NCI-H748 treated with DMSO at 0.1 percent for 48 hours (cell line): ENCODE measurements at regions not wholly inside any gene's neighbourhood (a gene's known extent, or its start where the extent isn't known, plus 50 kb on each side); places are given as distances from the start of the nearest gene placed in this dataset.

Experiments used
- DNase-seq: peaks from one replicate; lab custom pipeline; 2025; lab: John Stamatoyannopoulos, UW

DNA sequence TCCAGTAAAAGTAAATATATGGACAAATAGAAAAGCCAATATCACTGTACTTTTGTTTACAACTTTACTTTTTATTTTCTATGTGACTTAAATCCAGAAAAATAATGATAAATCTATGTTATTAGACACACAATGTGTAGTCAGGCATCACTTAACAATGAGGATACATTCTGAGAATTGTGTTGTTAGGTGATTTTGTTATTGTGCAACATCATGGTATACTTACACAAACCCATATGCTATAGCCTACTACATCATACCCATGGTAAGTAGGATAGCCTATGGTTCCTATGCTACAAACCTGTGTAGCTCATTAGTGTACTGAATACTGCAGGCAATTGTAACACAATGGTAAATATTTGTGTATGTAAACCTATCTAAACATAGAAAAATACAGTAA is 781.7 kb upstream of the GHITM start:
- DNase-seq, result no peak

DNA sequence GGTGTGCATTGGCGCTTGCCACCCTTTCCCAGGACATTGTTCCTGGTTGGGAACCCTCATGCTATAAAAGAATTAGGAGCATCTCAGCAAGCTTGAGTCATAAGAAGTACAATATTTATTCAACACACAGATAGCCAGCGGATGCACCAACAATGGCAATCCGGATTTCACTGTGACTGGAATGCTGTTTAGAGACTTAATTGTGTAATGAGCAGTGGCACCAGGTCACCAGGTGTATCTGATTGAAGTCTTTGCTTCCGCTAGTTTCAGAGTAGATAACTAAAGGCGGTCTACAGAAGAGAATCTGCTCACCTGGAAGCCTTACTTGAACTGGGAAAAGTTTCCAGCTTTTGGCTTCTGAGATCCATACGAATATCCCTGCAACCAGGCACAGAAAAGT is 772.3 kb upstream of the GHITM start:
- no peak for DNase-seq

DNA sequence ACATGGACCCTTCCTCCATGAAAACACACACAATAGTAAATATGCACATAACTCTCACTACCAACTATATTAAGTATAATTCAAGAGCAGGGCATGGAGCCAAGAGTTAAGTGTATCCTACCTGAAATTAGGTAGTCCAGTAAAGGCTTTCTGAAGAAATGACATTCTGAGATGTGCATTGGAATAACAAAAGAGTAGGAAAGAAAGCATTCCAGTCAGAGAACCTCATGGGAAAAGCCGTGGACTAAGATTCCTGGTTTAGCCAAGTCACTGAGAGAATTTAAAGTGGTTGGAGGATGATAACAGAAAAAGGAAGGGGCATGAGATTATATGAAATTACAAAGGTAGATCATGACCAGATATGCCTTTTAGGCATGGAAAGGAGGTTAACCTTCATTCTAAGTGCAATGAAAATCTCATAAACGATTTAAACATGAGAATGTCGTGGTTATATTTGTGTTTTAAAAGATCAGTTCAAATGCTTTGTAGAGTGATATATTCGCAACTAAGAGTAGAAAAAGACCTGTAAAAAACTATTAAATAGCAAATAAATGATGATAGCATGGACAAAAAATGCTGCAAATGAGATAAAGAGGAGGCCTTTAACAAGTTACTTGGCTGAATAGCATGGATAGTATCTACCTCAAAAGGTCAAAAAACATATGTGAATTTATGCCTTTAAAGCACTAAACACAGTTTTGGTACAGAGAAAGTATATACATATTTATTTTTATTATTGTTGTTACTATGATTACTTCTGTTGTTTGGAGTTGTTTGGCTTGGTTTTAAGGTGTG is 767.4 kb upstream of the GHITM start:
- no peak for DNase-seq

DNA sequence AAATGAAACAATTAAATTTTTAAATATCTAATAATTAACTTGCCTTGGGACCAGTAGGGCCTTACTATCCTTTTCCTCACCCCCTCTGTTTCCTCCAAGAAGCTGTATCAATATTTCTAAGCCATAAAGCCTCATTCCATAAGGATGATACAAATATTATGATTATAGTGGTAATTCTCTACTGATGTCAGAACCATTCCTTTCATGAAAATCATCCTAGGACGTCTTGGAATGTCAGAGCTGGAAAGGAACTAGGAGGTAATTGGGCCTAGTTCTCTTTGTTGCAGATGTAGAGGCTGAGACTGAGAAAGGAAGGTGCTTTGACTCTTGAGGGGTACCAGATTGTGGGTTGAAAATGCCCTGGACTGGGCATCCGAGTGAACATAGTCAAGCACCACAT is 766.7 kb upstream of the GHITM start:
- DNase-seq, result no peak

DNA sequence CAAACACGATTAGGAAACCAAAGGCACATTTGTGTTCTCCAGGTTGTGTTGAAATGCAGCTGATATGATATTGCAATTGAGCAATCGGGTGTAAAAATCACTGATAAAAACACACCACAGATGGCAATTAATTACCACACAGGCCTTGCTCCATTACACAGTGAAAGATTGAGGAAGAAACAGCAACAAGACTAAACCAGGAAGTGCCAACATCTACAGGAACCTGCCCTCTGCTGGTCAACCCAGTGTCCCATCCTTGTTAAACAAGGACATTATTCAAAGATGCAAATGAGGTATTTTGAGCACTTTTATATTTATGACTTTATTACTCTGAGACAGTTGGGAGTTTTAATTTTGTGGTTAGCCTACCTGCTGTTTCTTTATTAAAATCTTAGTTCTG is 765.6 kb upstream of the GHITM start:
- no peak for DNase-seq

DNA sequence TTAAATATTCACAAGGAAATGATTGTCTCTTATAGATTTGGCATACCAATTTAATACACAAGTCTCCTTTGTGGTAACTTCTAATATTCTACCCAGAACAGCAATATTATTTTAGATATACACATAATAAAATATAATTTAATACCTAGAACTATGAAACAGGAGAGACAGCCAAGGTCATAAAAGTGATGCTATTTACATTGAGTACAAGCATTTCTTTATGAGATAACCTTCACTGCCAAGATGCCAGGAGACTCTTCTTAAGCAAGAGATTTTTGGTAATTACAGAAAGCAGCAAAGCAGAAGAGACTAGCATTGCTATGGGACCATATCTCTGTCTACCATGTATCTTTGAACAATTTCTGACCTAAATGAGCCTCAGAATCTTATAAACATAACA is 764.6 kb upstream of the GHITM start:
- DNase-seq, result no peak

DNA sequence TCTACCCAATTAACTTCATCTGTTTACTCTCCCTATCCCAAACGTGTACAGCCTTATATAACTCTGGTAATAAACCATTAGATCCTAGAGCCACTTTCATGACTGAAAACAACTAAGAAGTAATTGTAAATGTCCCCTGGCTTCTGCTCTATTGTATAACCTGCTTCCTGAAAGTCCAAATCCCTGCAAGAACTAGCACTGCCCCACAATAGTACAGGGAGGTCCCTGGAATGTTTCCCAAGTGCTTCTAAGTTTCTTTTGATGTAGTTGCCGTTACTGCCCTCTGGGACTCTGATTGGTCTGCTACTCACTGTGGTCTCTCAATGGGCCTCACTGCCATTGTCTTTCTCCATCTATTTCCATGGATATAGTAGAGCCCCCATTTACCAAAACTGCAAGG is 764.0 kb upstream of the GHITM start:
- no peak for DNase-seq

DNA sequence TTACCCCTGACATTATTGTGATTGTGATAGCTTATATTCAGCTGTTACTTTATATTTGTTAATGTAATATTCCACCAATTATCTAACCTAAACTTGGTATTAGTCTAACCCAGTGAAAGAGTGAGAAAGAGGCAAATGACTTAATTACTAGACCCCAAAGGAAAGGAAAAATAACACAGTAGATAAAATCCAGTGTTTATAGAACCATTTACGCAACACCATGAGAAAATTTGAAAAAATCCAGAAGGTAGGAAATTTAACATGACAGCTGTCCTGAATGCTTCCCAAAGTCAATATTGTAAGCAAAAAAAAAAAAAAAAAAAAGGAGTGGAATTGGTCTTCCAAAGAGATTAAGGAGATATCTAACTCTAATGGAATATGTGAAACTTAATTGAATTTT is 741.5 kb upstream of the GHITM start:
- no peak for DNase-seq

DNA sequence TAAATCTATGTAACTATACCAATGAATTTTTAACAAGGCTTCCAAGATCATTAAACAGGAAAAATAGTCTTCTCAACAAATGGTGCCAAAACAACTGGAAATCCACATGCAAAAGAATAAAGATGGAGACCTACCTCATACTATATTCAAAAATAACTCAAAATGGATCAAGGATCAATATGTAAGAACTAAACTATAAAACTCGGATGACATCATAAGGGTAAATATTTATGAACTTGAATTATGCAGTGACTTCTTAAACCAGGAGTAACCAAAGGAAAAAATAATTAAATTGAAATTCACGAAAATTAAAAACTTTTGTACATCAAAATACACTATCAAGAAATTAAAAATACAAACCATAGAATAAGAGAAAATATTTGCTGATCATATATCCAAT is 728.7 kb upstream of the GHITM start:
- DNase-seq, result no peak

DNA sequence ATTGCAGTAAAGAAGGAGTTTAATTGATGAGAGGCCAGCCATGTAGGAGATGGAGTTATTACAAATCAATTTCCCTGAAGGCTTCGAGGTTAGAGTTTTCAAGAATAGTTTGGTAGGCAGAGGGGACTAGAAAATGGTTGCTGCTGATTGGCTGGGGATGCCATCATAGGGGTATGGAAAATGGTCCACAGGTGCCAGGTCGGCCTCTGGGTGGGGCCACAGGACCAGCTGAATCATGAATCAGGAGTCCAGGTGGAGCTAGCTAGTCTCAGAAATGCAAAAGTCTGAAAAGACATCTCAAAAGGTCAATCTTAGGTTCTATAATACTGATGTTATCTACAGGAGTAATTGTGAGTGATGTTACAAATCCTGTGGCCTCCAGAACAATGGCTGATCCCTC is 714.0 kb upstream of the GHITM start:
- no peak for DNase-seq

DNA sequence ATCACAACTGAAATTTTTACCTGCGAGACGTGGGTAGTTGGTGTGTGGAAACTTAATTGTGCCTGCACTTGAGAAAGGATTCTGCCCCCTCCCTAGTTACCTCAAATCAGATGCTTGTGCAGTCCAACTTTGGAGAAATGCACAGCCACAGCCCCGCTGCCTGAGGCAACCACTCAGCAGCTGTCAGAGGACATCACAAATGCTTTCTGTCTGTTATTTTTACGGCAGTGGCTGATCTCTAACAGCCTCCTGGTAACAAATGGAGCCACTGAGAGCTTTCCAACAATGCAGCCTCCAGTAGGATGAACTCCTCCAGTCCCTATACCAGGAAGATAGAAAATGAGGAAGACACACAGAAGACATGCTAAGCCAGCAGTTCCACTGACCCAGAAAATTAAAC is 712.2 kb upstream of the GHITM start:
- no peak for DNase-seq

DNA sequence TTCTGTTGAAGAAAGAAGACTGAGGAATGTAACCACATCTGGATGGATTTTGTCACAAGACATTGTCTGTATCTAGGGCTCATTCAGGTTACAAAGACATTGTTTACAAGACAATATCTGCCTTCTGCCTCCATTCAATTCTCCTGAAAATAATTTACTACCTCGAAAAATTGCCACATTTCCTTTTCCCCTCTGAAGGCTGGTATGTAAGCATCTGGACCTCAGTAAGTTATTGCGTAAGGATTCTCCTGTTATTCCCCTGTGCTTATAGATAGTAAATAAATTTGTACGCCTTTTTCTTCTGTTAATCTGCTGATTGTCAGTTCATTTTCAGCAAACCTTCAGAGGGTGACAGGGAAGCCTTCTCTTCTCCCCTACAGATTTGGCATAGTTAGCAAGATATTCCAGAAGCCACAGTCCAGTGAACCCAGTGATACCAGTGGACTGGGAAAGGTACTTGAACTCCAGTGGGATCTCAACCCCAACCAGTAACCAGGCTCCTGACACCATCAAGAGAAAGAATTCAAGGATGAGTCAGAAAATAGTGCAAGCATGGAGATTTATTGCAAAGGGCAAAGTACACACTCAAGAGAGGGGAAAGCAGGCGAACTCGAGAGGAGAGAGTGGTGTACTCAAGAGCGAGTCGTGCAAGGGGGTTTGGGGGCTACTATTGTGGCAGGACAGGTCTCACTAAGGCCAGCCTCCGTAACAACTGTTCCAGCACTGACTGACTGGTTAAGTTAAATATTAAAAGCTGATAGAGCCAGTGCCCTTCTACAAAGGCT is 706.9 kb upstream of the GHITM start:
- DNase-seq, result no peak

DNA sequence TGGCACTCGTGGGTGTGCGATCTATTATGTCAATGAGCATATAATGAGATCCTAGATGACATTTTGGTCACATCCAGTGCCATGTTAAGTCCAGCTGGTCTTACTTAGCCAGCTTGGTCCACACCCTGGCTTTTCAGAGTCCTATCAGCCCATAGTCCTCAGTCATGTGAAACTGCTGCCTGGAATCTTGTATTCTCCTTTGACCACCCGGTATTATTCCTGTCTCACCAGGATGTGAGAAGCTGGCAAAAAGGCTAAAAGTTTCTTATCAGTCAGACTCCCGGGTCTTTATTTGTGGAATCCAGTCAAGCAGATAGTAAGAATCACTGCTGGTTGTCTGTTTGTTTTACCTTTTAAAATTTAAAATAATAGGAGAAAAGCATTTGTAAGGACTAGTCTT is 705.6 kb upstream of the GHITM start:
- no peak for DNase-seq

DNA sequence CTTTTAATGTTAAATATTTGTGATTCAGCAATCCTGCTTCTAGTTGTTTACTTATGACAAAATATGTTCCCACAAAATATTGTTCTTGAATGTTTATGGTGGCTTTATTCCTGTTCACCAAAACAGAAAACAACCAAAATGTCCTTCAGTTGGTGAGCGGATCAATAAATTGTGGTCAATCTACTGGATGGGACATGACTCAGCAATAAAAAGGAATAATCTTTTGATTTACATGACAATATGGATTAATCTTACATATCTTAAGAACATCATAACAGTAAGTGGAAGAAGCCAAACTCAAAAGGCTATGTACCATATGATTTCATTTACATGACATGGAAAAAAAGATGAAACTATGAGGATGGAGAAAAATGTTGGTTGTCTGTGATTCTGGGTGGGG is 691.3 kb upstream of the GHITM start:
- no peak for DNase-seq

DNA sequence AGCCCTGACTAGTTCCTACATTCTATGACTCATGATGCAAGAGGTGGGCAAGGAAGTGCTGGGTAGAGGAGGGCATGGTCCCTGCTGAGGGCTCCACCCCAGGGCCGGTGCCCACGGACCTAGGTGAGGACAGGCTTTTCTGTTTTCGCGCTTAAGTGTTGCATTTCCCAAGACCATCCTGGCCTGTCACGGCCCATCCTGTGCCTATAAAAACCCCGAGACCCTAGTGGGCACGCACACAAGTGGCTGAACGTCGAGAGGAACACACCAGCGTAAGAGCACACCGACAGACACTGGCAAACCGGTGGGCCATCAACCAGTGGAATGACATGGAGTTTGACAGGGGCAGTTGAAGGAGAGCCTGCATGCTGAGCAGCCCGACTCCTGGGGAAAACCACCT is 680.7 kb upstream of the GHITM start:
- DNase-seq, result no peak

DNA sequence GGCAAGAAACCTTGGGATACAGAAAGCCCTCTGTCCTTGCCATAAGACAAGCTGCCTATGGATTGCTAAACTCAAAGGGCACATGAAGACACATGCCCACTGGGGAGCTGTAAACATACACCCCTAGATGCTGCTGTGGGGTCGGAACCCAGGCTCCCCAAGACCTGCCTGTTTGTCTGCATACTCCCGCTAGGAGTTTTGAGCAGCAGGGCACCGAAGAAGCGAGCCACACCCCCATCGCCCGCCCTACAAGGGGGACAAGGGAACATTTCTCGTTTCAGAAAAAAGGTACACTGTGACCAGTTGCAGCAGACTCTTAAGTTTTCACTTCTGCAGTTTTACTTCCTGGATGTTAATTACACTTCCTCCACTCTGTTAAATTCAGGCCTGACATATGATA is 680.2 kb upstream of the GHITM start:
- DNase-seq, result no peak

DNA sequence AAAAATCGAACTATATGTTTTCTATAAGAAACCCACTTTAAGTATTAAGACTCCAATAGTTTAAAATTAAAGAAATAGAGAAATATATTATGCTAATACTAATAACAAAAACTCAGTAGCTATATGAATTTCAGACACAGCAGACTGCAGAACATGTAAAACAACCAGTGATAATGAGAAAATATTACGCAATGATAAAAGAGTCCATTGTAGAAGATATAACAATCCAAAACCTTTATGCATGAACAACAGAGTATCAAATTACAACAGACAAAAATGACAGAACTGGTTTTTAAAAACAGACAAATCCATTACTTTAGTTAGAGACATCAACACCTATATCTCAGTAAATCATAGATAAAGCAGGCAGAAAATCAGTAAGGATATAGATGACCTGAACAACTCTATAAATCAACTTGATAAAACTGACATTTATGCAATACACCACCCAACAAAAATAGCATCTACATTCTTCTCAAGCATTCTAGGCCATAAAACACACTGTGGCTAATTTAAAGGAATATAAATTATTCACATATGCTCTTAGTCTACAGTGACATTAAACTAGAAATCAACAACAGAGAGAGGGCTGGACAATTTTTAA is 669.5 kb upstream of the GHITM start:
- DNase-seq, result no peak

DNA sequence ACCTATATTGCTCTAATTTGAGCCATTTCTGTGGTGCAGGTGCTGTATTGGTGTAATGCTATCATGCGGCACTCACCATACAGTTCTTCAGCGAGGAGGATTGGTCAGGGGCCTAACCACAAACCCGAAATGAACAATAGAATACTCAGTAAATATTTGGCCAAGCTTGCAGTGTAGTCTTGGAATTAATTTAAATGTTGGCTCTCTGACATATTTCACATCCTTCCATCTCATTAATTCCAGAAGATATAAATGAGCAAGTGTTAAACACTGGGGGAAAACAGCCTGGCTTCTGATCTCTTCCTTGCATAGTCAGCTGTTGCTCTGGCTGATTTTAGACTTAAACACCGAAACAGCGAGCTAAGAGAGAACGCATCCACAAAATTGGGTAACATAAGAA is 663.1 kb upstream of the GHITM start:
- no peak for DNase-seq

DNA sequence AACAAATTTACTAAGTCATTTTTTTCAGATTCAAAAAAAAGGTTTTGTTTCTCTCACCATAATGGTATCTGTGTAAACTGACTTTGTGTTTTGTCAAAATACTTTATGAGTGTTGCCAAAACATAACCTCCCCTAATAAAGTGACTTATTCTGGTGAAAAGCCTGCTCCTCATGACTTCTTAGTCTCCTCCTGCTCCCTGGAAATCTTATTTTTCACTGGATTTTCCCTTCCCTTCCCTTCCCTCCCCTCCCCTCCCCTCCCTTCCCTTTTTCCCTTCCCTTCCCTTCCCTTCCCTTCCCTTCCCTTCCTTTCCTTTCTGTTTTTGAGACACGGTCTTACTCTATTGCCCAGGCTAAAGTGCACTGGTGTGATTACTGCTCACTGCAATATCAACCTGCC is 650.1 kb upstream of the GHITM start:
- no peak for DNase-seq

DNA sequence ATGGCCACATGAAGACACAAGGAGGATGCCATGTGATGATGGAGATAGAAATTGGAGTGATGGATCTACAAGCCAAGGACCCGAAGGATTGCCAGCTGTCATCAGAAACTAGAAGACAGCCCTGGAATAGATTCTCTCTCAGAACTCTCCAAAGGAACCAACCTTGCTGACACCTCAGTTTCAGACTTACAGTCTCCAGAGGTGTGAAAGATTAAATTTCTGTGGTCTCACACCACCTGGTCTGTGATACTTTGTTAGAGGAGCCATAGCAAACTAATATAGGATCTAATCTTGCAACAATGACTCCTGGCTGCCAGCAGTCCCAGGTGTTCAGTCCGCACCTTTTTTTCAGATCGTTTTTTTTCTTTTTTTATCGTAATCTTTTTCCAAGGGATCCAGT is 647.3 kb upstream of the GHITM start:
- DNase-seq, result no peak

DNA sequence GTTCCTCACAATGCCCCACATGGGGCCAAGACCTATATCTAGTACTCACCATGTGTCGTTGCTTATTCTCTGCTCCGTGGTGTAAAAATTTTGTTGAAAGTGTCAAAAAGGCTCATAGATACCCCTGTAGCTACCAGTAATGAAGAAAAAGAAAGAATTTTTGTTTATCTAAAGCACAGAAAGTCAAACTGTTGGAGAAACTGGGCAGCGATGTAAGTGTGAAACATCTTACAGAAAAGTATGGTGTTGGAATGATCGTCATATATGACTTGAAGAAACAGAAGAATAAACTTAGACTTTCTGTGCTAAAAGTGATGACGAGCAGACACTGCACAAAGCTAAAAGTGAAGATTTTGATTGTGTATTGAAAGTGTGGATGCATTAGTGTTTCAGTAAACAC is 626.6 kb upstream of the GHITM start:
- DNase-seq, result no peak

DNA sequence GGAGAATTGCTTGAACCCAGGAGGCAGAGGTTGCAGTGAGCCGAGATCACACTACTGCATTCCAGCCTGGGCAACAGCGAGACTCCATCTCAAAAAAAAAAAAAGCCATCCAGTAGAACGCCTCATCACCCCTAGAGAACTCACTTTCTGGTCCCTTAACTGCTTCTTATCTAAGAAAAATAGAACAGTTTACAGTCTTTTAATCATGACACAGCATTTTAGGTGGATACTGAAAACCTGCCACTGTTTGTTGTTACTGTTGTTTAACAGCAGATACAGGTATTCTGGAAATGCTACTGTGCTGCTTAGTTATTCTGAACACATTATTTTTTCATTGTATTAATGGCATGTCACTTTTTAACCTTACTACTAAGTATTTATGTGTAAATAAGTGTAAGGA is 624.3 kb upstream of the GHITM start:
- no peak for DNase-seq

DNA sequence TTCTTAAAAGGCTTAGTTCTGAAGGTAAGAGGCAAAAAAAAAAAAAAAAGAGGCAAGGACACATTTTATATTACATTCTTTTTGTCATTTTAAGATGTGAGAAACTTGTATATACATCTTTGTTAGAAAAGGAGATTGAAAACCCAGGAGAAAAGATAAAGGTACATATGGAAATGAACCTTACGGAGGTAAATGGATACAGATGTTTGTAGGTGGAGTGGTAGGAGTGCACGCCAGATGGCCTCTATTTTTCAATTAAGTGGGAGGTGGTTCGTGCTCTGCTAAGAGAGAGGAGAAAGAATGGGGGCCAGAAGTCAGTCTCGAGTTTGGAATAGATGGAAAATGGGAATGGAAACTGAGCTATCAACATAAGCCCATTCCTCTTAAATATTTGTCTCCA is 622.5 kb upstream of the GHITM start:
- DNase-seq, result no peak
